ENCODE measurements at regions not wholly inside any gene's neighbourhood (a gene's known extent, or its start where the extent isn't known, plus 50 kb on each side); places are given as distances from the start of the nearest gene placed in this dataset.

DNA sequence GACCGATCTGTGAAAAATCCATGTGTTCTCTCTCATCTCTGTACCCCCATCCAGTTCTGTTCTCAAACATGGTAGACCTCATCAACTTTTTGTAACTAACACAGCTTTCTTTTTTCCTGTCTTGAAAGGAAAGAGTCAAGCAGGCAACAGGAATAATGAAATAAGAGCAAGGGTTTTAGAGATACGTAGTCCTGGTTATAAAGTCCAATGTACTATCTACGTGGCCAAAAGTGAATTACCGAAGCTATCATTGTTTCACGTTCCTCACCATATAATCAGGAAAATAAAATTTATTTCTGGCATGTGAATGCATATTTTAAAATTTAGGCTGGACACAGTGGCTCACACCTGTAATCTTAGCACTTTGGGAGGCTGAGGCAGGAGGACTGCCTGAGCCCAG is 472.2 kb upstream of the ANO3 start:
- no peak overlapping the region for H3K4me3 ChIP-seq (ENCODE audit: low read depth, low read length)
- no peak for ATAC-seq (ENCODE audit: low read depth in 2 of 2)
- peaks cover 2 to 13% (median 6%) of the 10 kb centered on the region in 7 donors for H3K9me3 Mint-ChIP-seq

DNA sequence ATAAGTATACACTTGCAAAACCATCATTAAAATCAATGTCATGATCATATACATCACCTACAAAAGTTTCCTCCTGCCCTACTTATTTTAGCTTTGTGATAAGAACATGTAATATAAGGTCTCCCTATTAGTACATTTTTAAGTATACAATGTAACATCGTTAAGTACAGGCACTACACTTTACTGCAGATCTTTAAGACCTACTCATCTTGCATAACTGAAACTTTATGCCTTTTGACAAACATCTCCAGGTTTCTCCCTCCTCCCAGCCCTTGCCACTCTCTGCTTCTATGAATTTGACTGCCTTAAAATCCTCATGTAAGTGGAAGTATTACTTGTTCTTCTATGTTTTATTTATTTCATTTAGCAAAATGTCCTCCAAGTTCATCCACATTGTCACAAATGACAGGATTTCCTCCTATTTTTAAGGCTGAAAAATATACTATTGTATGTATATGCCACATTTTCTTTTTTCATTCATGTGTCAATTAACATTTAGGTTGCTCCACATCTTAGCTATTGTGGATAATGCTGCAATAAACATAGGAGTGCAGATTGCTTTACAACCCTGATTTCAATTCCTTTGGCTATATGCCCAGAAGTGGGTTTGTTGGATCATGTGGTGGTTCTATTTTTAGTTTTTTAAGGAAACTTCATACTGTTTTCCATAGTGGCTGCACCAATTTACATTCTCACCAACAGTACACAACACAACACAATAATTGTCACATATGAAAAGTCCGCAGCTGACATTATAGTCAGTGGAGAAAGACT is 471.1 kb upstream of the ANO3 start:
- Mint-ChIP-seq H3K27me3 (no peaks in the 10 kb centered on the region), H3K9me3 (peaks cover 2 to 18% (median 6%) of the 10 kb centered on the region in 7 donors), H3K4me3 (no peak overlapping the region), H3K27ac (no peak overlapping the region), H3K36me3 (no peaks in the 10 kb centered on the region), H3K4me1 (no peaks in the 10 kb centered on the region)
- Histone ChIP-seq H3K9me3 (ENCODE audit: control insufficient read depth in 2 of 2, low read length in 2 of 2) (peaks cover 3 to 7% of the 10 kb centered on the region in 2 experiments), H3K27me3 (ENCODE audit: control insufficient read depth, insufficient read depth, low read length) (no peaks in the 10 kb centered on the region), H3K36me3 (ENCODE audit: control insufficient read depth, insufficient read depth, low read length) (no peaks in the 10 kb centered on the region), H3K4me3 (ENCODE audit: low read depth, low read length) (no peak overlapping the region), H3K4me1 (ENCODE audit: control insufficient read depth, insufficient read depth, low read length, poor library complexity, severe bottlenecking) (no peaks in the 10 kb centered on the region), H3K27ac (ENCODE audit: insufficient read depth, low read length, poor library complexity, severe bottlenecking) (no peak overlapping the region)
- DNase-seq, result no peak
- no peak for ATAC-seq (ENCODE audit: low read depth in 2 of 2)

More for the DNA sequence above, 472.2 kb upstream of the ANO3 start:
- no peak for DNase-seq
- Mint-ChIP-seq H3K27me3 (no peaks in the 10 kb centered on the region), H3K4me3 (no peak overlapping the region), H3K4me1 (no peaks in the 10 kb centered on the region), H3K36me3 (no peaks in the 10 kb centered on the region), H3K27ac (no peak overlapping the region)
- no peaks in the 10 kb centered on the region for H3K27me3 ChIP-seq (ENCODE audit: control insufficient read depth, insufficient read depth, low read length)
- no peaks in the 10 kb centered on the region for H3K4me1 ChIP-seq (ENCODE audit: control insufficient read depth, insufficient read depth, low read length, poor library complexity, severe bottlenecking)
- H3K27ac ChIP-seq (ENCODE audit: insufficient read depth, low read length, poor library complexity, severe bottlenecking), result no peak overlapping the region
- no peaks in the 10 kb centered on the region for H3K36me3 ChIP-seq (ENCODE audit: control insufficient read depth, insufficient read depth, low read length)
- H3K9me3 ChIP-seq (ENCODE audit: control insufficient read depth in 2 of 2, low read length in 2 of 2), result peaks cover 0 to 5% of the 10 kb centered on the region in 2 experiments

DNA sequence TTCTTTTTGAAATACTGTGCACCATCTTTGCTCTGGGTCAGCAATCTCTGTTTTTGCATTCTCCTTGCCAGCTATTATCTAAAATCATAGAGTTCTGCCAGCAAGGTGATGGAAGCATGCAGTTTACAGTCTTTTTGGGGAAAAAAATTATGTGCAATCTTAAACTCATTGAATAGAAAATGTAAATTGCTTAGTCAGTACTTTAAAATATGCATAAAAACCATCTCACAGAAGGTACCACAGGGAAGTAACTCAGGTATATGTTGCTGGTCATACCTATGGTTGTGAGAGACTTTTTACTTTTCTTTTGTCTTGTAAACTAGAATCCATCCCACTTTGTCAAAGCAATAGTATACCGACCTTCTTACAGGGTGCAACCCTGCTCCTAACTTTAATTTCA is 469.8 kb upstream of the ANO3 start:
- DNase-seq (no peak), ATAC-seq (ENCODE audit: low read depth in 2 of 2) (no peak)
- no peaks in the 10 kb centered on the region for H3K27me3 ChIP-seq (ENCODE audit: control insufficient read depth, insufficient read depth, low read length)
- no peaks in the 10 kb centered on the region for H3K4me1 Mint-ChIP-seq
- H3K27ac Mint-ChIP-seq, result no peak overlapping the region
- H3K4me3 ChIP-seq (ENCODE audit: low read depth, low read length), result no peak overlapping the region
- no peaks in the 10 kb centered on the region for H3K27me3 Mint-ChIP-seq
- no peak overlapping the region for H3K27ac ChIP-seq (ENCODE audit: insufficient read depth, low read length, poor library complexity, severe bottlenecking)
- peaks cover 3 to 7% of the 10 kb centered on the region in 2 experiments for H3K9me3 ChIP-seq (ENCODE audit: control insufficient read depth in 2 of 2, low read length in 2 of 2)
- H3K36me3 Mint-ChIP-seq, result no peaks in the 10 kb centered on the region
- no peak overlapping the region for H3K4me3 Mint-ChIP-seq
- no peaks in the 10 kb centered on the region for H3K36me3 ChIP-seq (ENCODE audit: control insufficient read depth, insufficient read depth, low read length)
- H3K4me1 ChIP-seq (ENCODE audit: control insufficient read depth, insufficient read depth, low read length, poor library complexity, severe bottlenecking), result no peaks in the 10 kb centered on the region
- peaks cover 0 to 18% (median 5%) of the 10 kb centered on the region in 7 donors for H3K9me3 Mint-ChIP-seq

DNA sequence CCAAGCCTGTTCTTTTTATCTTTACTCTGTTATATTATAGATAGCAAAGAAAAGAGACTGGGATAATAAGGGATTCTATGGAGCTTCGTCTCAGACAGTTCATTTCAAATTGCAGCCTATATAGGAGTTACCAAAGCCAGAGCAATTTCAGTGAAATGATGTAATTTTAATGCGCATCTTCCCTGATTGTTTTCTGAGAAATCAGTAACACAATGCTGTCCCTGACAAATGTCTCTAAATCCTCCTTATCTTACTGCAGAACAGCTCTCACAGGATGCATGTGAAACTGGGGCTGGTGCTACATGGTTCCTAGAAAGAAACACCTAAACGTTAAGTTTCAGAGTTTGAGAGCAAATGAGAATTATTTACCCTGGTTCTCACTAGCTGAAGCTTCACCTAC is 467.9 kb upstream of the ANO3 start:
- Histone ChIP-seq H3K27me3 (ENCODE audit: control insufficient read depth, insufficient read depth, low read length) (no peaks in the 10 kb centered on the region), H3K27ac (ENCODE audit: insufficient read depth, low read length, poor library complexity, severe bottlenecking) (no peak overlapping the region)

DNA sequence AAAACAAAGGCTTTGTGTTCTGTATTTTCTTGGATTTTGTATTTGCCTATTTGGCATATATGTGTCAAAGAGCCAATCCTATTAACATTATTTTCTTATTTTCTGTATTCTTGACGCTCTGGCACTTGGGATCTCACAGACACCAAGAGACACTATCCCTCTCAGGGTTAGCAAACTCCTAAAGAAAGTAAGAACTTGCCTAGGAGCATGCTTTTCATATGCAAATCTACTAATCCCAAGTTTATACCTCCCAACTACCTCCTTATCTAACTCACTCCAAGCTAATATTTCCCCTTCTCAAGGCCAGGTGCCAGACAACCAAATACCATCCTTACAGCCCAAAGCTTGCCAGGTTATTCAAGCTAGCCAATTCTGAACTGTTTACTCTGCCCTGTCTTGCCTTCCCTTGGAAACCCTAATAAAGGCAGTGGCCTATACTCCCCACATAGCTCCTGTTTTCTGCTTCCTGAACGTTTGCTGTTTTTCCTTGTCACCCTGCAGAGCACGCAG is 455.4 kb upstream of the ANO3 start:
- Histone ChIP-seq H3K9me3 (ENCODE audit: control insufficient read depth in 2 of 2, low read length in 2 of 2) (peaks cover 0 to 3% of the 10 kb centered on the region in 2 experiments), H3K4me3 (ENCODE audit: low read depth, low read length) (no peak overlapping the region), H3K4me1 (ENCODE audit: control insufficient read depth, insufficient read depth, low read length, poor library complexity, severe bottlenecking) (no peaks in the 10 kb centered on the region), H3K27me3 (ENCODE audit: control insufficient read depth, insufficient read depth, low read length) (no peaks in the 10 kb centered on the region), H3K36me3 (ENCODE audit: control insufficient read depth, insufficient read depth, low read length) (no peaks in the 10 kb centered on the region), H3K27ac (ENCODE audit: insufficient read depth, low read length, poor library complexity, severe bottlenecking) (no peak overlapping the region)
- no peak overlapping the region for H3K27ac Mint-ChIP-seq
- no peaks in the 10 kb centered on the region for H3K36me3 Mint-ChIP-seq
- ATAC-seq (ENCODE audit: low read depth in 2 of 2) (no peak), DNase-seq (no peak)
- no peak overlapping the region for H3K4me3 Mint-ChIP-seq
- peaks cover 0 to 30% (median 11%) of the 10 kb centered on the region in 7 donors for H3K9me3 Mint-ChIP-seq
- no peaks in the 10 kb centered on the region for H3K4me1 Mint-ChIP-seq
- H3K27me3 Mint-ChIP-seq, result no peaks in the 10 kb centered on the region

More for the DNA sequence above, 467.9 kb upstream of the ANO3 start:
- Histone ChIP-seq H3K4me3 (ENCODE audit: low read depth, low read length) (no peak overlapping the region), H3K36me3 (ENCODE audit: control insufficient read depth, insufficient read depth, low read length) (no peaks in the 10 kb centered on the region), H3K4me1 (ENCODE audit: control insufficient read depth, insufficient read depth, low read length, poor library complexity, severe bottlenecking) (no peaks in the 10 kb centered on the region), H3K9me3 (ENCODE audit: control insufficient read depth in 2 of 2, low read length in 2 of 2) (peaks cover 3 to 7% of the 10 kb centered on the region in 2 experiments)
- Mint-ChIP-seq H3K9me3 (peaks cover 0 to 24% (median 5%) of the 10 kb centered on the region in 7 donors), H3K27me3 (no peaks in the 10 kb centered on the region), H3K4me1 (no peaks in the 10 kb centered on the region), H3K27ac (no peak overlapping the region), H3K4me3 (no peak overlapping the region), H3K36me3 (no peaks in the 10 kb centered on the region)
- ATAC-seq (ENCODE audit: low read depth in 2 of 2), result no peak
- DNase-seq, result no peak

DNA sequence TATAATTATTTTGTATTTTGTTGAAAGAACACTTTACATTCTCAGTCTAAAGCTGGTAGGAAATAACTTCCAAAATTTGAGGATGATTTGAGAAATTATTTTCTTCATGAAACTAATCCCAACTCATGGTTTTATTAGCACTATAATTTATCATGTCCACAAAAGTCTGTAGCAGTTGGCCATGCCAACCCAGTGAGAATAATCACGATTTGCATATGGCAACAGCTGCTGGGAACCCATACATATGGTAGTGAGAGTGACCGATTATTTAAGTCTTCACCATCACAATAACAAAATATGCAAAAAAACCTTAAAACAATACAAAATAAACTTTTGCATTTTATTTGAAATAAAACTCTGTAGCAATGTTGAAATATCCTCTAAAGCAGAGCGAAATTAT is 445.9 kb upstream of the ANO3 start:
- no peaks in the 10 kb centered on the region for H3K36me3 Mint-ChIP-seq
- DNase-seq (no peak), ATAC-seq (ENCODE audit: low read depth in 2 of 2) (no peak)
- H3K4me3 ChIP-seq (ENCODE audit: low read depth, low read length), result no peak overlapping the region
- peaks cover 0 to 31% (median 7%) of the 10 kb centered on the region in 7 donors for H3K9me3 Mint-ChIP-seq
- no peaks in the 10 kb centered on the region for H3K36me3 ChIP-seq (ENCODE audit: control insufficient read depth, insufficient read depth, low read length)
- no peak overlapping the region for H3K4me3 Mint-ChIP-seq
- no peaks in the 10 kb centered on the region for H3K27me3 Mint-ChIP-seq
- H3K4me1 ChIP-seq (ENCODE audit: control insufficient read depth, insufficient read depth, low read length, poor library complexity, severe bottlenecking), result no peaks in the 10 kb centered on the region
- H3K27ac ChIP-seq (ENCODE audit: insufficient read depth, low read length, poor library complexity, severe bottlenecking), result no peak overlapping the region
- peaks cover 0 to 10% of the 10 kb centered on the region in 2 experiments for H3K9me3 ChIP-seq (ENCODE audit: control insufficient read depth in 2 of 2, low read length in 2 of 2)
- H3K27ac Mint-ChIP-seq, result no peak overlapping the region
- no peaks in the 10 kb centered on the region for H3K27me3 ChIP-seq (ENCODE audit: control insufficient read depth, insufficient read depth, low read length)
- H3K4me1 Mint-ChIP-seq, result no peaks in the 10 kb centered on the region

DNA sequence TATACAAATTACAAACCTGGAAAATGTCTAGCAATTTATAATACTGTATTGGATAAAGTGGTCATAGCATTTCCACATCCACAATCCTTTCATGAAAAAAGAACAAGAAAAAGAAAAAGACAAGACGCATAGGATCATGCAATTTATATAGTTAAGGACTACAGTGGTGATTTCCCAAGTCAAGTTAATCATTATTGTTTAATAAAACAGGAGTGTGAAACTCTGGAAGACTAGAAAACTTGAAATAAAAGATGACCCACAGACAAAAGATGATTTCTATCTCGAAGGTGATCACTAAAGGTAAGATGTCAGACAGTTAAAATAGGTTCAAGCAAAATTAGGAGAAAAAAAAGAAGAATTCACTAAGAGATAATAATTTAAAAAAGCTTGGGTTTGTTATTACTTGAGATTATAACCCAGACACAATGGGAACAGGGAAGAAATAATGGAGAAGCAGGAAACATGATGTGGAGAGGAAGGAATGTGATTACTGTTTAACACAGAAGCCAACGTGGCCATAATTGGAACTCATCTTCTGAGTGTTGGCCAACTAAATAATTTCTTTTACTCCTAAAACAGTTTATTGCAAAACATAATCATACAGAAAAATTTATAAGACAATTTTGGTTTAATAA is 441.2 kb upstream of the ANO3 start:
- no peak overlapping the region for H3K4me3 Mint-ChIP-seq
- H3K9me3 Mint-ChIP-seq, result peaks cover 2 to 20% (median 6%) of the 10 kb centered on the region in 7 donors
- DNase-seq (no peak), ATAC-seq (ENCODE audit: low read depth in 2 of 2) (no peak)
- H3K27me3 Mint-ChIP-seq, result no peaks in the 10 kb centered on the region
- no peaks in the 10 kb centered on the region for H3K36me3 Mint-ChIP-seq
- Histone ChIP-seq H3K27ac (ENCODE audit: insufficient read depth, low read length, poor library complexity, severe bottlenecking) (no peak overlapping the region), H3K4me1 (ENCODE audit: control insufficient read depth, insufficient read depth, low read length, poor library complexity, severe bottlenecking) (no peaks in the 10 kb centered on the region), H3K4me3 (ENCODE audit: low read depth, low read length) (no peak overlapping the region), H3K36me3 (ENCODE audit: control insufficient read depth, insufficient read depth, low read length) (no peaks in the 10 kb centered on the region), H3K9me3 (ENCODE audit: control insufficient read depth in 2 of 2, low read length in 2 of 2) (peaks cover 0 to 10% of the 10 kb centered on the region in 2 experiments), H3K27me3 (ENCODE audit: control insufficient read depth, insufficient read depth, low read length) (no peaks in the 10 kb centered on the region)
- no peak overlapping the region for H3K27ac Mint-ChIP-seq
- H3K4me1 Mint-ChIP-seq, result no peaks in the 10 kb centered on the region

Measured in CD4-positive, CD25-positive, alpha-beta regulatory T cell (primary cell).